ENCODE measurements at regions not wholly inside any gene's neighbourhood (a gene's known extent, or its start where the extent isn't known, plus 50 kb on each side); places are given as distances from the start of the nearest gene placed in this dataset.

- no peak for DNase-seq (ENCODE audit: low spot score)
- in situ Hi-C loops (cut with MboI; ENCODE audit: low pct_unique_long_range_greater_than_20kb, low sequenced_read_pairs, unreplicated experiment), result no loop called here
- TF ChIP-seq CTCF (IDR thresholded peaks at IDR 0.05; ENCODE audit: extremely low read depth, insufficient read depth, missing control alignments), result no peak
Measured at GRCh38 chr2:145157741-145158591, 638.0 kb upstream of the ZEB2 start.

DNA sequence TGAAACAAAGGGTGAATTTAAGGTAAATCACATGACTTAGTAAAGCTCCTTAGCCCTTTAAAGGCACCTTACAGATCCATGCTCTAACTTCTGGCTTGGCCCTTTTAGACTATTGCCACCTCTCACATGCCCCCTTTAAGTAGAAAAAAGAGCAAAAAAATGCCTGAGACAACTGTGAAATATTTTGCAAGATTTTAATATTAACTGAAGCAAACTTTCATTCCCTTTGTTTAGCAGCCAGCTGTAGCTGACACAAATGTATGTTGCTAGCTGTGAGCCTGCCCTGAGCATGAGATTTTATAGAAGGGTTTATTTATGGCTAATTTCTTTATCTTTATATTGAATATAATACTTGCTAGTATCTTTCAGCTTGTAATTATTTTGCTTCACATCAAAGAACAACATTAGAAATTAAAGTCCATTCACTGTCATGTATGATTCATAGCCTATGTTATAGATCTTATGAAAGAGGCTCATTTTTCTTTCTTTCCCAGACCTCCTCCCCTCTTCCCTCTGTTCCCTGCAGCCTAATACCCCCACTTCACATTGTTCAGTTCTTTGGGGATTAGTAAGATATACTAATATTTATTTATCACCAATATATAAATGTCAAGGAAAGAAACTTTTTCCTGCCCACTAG, 637.2 kb upstream of the ZEB2 start:
- no peak for TF ChIP-seq CTCF (IDR thresholded peaks at IDR 0.05; ENCODE audit: extremely low read depth, insufficient read depth, missing control alignments)
- no peak for DNase-seq (ENCODE audit: low spot score)
- in situ Hi-C loops (cut with MboI; ENCODE audit: low pct_unique_long_range_greater_than_20kb, low sequenced_read_pairs, unreplicated experiment), result no loop called here

GRCh38 chr2:145156199-145156598, 636.3 kb upstream of the ZEB2 start:
- no peak for TF ChIP-seq CTCF (IDR thresholded peaks at IDR 0.05; ENCODE audit: extremely low read depth, insufficient read depth, missing control alignments)
- no peak for DNase-seq (ENCODE audit: low spot score)
- in situ Hi-C loops (cut with MboI; ENCODE audit: low pct_unique_long_range_greater_than_20kb, low sequenced_read_pairs, unreplicated experiment), result no loop called here

GRCh38 chr2:145155196-145155595, 635.3 kb upstream of the ZEB2 start:
- in situ Hi-C loops (cut with MboI; ENCODE audit: low pct_unique_long_range_greater_than_20kb, low sequenced_read_pairs, unreplicated experiment), result no loop called here
- no peak for TF ChIP-seq CTCF (IDR thresholded peaks at IDR 0.05; ENCODE audit: extremely low read depth, insufficient read depth, missing control alignments)

DNA sequence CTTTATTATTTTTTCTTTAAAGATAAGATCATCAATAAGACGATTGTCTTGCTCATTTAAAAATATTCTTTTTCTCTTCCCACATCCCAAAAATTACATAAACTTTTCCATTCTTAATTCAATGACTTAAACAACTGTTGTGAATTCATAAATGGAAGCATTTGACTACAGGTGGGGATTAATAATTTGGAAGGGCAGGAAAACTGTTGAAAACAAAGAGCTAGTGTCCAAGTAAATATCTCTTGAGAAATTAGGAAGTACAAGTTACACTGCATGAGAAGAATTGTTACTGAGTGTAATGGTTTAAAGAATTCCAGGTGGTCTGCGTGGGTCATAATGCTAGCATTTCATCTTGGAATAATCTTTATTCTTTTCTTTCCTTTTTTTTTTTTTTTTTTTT, 634.8 kb upstream of the ZEB2 start:
- no peak for TF ChIP-seq CTCF (IDR thresholded peaks at IDR 0.05; ENCODE audit: extremely low read depth, insufficient read depth, missing control alignments)
- in situ Hi-C loops (cut with MboI; ENCODE audit: low pct_unique_long_range_greater_than_20kb, low sequenced_read_pairs, unreplicated experiment), result no loop called here
- DNase-seq (ENCODE audit: low spot score), result no peak

More at GRCh38 chr2:145155196-145155595, 635.3 kb upstream of the ZEB2 start:
- no peak for DNase-seq (ENCODE audit: low spot score)

GRCh38 chr2:145146691-145147090, 626.8 kb upstream of the ZEB2 start:
- DNase-seq (ENCODE audit: low spot score), result no peak
- in situ Hi-C loops (cut with MboI; ENCODE audit: low pct_unique_long_range_greater_than_20kb, low sequenced_read_pairs, unreplicated experiment), result no loop called here
- no peak for TF ChIP-seq CTCF (IDR thresholded peaks at IDR 0.05; ENCODE audit: extremely low read depth, insufficient read depth, missing control alignments)

All from GM13977 (cell line).